Adipocyte (in vitro differentiated cells): ENCODE measurements at regions not wholly inside any gene's neighbourhood (a gene's known extent, or its start where the extent isn't known, plus 50 kb on each side); places are given as distances from the start of the nearest gene placed in this dataset.
A peak's percentile ranks its signal among the peaks of the same experiment; 100 is the strongest.

Experiments
- DNase-seq: peaks from one replicate; pipeline ENCODE4 v3.0.0-alpha.2; 2015; ENCODE audit warnings: low read depth
- H3K27me3 ChIP-seq: replicated peaks from 2 replicates; pipeline ENCODE4 v1.7.0; 2013; ENCODE audit warnings: mild to moderate bottlenecking, low read length, moderate library complexity; ENCODE audit not compliant: control insufficient read depth, insufficient read depth
- H3K36me3 ChIP-seq: 2 replicates; pipeline ENCODE4 v1.7.0; 2013; ENCODE audit warnings: low read length, mild to moderate bottlenecking, moderate library complexity; ENCODE audit not compliant: control insufficient read depth, insufficient read depth, severe bottlenecking
- H3K4me1 ChIP-seq: 2 replicates; pipeline ENCODE4 v1.7.0; 2013; ENCODE audit warnings: mild to moderate bottlenecking, low read length, moderate library complexity; ENCODE audit not compliant: control insufficient read depth, insufficient read depth
- H3K4me3 ChIP-seq: 2 replicates; pipeline ENCODE4 v1.7.0; 2013; ENCODE audit warnings: mild to moderate bottlenecking, low read length, moderate library complexity
- H3K9ac ChIP-seq: 2 replicates; pipeline ENCODE4 v1.7.0; 2013; ENCODE audit warnings: mild to moderate bottlenecking, low read length, moderate library complexity
- H3K9me3 ChIP-seq: 2 replicates; pipeline ENCODE4 v1.7.0; 2013; ENCODE audit warnings: mild to moderate bottlenecking, low read length, moderate library complexity; ENCODE audit not compliant: control insufficient read depth

DNA sequence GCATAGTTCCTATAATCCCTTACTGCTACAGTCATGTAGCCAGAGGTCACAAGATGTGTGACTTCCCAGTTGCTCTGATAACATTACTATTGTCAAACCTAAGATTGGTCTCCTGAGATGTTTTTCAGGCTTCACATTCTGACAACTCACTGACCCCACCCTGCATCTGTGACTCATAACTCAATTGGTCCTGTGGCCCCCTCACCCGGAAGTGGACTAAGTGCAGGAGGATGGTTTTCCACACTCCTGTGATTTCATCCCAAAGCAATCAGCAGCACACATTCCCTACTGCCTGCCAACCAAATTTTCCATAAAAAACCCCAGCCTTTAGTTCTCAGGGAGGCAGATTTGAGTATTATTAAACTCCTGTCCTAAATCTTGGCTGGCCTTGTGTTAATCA, 564.9 kb upstream of the ZNF385D start:
- H3K27me3 ChIP-seq = no peaks in the 10 kb centered on the region
- no peak overlapping the region for H3K9ac ChIP-seq
- no peak overlapping the region for H3K4me3 ChIP-seq
- H3K9me3 ChIP-seq = no peaks in the 10 kb centered on the region
- DNase-seq = no peak
- H3K36me3 ChIP-seq = no peaks in the 10 kb centered on the region
- peaks cover 5% of the 10 kb centered on the region for H3K4me1 ChIP-seq

DNA sequence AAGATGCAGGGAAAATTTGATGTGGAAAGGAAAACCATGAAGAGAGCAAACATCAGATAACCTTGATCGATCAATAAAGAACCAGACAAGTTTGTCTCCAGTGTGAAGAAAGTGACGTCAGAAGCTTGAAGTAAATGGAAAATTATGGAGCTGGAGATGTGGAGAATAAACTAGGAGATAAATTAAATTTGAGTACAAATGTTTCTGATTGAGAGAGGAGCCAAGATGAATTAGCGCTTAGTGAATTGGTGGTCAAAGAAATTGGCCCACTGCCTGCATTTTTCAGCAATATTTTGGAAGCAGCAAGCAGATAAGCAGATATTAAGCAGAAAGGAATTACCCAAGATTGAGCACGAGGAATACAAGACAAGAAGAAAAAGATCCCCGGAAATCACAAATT, 567.3 kb upstream of the ZNF385D start:
- Histone ChIP-seq H3K9ac (no peak overlapping the region), H3K4me1 (peaks cover 5% of the 10 kb centered on the region), H3K36me3 (no peaks in the 10 kb centered on the region), H3K4me3 (no peak overlapping the region), H3K9me3 (no peaks in the 10 kb centered on the region), H3K27me3 (no peaks in the 10 kb centered on the region)
- DNase-seq = no peak

GRCh38 chr3:22319446-22319845, 568.4 kb upstream of the ZNF385D start:
- Histone ChIP-seq H3K4me3 (no peak overlapping the region), H3K27me3 (no peaks in the 10 kb centered on the region), H3K36me3 (no peaks in the 10 kb centered on the region), H3K4me1 (peaks cover 5% of the 10 kb centered on the region), H3K9me3 (no peaks in the 10 kb centered on the region), H3K9ac (no peak overlapping the region)
- no peak for DNase-seq

DNA sequence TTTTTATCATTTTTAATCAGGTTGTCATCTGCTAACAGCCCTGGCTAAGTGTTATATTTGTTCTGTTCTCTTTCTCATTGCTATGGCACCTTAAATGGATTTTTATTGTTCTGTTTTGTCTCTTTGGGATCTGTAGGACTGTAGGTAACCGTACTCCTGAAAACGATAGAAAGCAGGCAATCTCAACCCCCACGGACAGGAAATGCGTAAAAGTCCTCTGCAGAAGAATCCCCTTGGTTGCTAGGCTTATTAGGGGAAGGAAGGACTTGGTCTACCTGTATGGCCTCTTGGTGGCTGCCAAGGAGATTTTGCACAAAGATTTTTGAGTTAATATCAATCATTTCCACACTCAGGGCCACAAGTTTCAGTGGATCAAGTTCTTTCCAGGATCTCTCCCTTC, 571.9 kb upstream of the ZNF385D start:
- H3K9me3 ChIP-seq = no peaks in the 10 kb centered on the region
- H3K27me3 ChIP-seq = no peaks in the 10 kb centered on the region
- H3K4me1 ChIP-seq = peaks cover 5% of the 10 kb centered on the region
- no peaks in the 10 kb centered on the region for H3K36me3 ChIP-seq
- H3K9ac ChIP-seq = no peak overlapping the region
- H3K4me3 ChIP-seq = no peak overlapping the region
- no peak for DNase-seq

DNA sequence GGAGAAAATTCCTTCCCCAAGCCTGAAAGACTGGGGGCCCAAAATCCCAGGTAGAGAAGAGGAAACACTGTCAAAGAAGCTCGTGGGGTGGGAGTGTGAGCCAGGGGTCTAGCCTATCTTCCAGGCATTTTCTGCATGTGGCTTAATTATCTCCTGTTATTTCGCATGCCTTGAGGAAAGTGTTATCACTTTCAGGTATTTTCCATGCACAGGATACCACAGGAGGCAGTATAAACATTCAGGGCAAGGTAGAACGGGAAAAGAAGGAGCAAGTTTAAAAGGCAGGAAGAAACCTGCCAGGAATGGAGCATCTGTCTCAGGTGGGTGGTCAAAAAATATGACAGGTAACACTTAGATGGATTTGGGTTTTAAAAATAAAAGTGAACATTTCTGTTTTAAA, 575.3 kb upstream of the ZNF385D start:
- Histone ChIP-seq H3K4me3 (no peak overlapping the region), H3K4me1 (no peaks in the 10 kb centered on the region), H3K27me3 (no peaks in the 10 kb centered on the region), H3K9me3 (no peaks in the 10 kb centered on the region), H3K36me3 (no peaks in the 10 kb centered on the region), H3K9ac (no peak overlapping the region)
- no peak for DNase-seq

DNA sequence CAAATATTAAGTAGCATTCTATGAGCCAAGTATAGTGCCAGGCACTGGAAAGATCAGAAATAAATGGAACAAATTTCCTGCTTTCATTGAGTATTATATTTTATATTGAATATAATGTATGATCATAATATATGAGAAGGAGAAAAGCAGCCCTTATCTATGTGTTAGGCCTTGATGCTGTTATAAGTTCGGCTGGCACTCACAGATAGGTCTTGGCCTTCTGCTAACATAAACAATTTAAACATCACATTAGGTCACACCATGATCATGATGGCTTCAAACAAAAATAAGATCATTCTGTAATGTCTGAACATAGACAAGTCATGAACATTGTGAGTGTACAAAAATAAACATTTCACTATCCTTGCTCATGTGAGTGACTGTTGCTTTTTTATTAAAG, 584.0 kb upstream of the ZNF385D start:
- no peaks in the 10 kb centered on the region for H3K36me3 ChIP-seq
- no peaks in the 10 kb centered on the region for H3K27me3 ChIP-seq
- H3K9ac ChIP-seq = no peak overlapping the region
- no peaks in the 10 kb centered on the region for H3K4me1 ChIP-seq
- no peak for DNase-seq
- no peaks in the 10 kb centered on the region for H3K9me3 ChIP-seq
- H3K4me3 ChIP-seq = no peak overlapping the region

- no peaks in the 10 kb centered on the region for H3K9me3 ChIP-seq
- no peaks in the 10 kb centered on the region for H3K27me3 ChIP-seq
- H3K9ac ChIP-seq = no peak overlapping the region
- DNase-seq = no peak
- no peaks in the 10 kb centered on the region for H3K4me1 ChIP-seq
- H3K4me3 ChIP-seq = no peak overlapping the region
- H3K36me3 ChIP-seq = no peaks in the 10 kb centered on the region
These were observed 598.3 kb upstream of the ZNF385D start for GRCh38 chr3:22349215-22349851.

DNA sequence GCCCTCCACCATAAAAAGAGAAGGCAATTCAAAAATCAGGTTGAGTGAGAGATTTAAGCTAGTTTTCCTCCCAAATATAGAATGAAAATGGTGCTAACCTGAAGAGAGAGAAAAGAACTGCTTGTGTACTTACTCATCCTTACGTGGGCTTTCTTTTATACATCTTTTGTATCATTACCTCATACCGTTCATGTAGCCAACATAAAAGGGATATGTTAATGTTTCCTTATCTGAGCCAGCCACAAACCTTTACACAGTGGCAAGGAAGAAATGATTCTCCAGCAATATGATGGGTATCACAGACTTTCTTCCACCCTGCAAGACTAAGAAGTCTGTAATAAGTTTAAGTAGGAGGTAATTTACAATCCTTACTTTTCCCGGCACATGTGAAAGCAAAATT, 600.8 kb upstream of the ZNF385D start:
- Histone ChIP-seq H3K36me3 (no peaks in the 10 kb centered on the region), H3K27me3 (no peaks in the 10 kb centered on the region), H3K4me1 (no peaks in the 10 kb centered on the region), H3K4me3 (no peak overlapping the region), H3K9ac (no peak overlapping the region), H3K9me3 (no peaks in the 10 kb centered on the region)
- no peak for DNase-seq

DNA sequence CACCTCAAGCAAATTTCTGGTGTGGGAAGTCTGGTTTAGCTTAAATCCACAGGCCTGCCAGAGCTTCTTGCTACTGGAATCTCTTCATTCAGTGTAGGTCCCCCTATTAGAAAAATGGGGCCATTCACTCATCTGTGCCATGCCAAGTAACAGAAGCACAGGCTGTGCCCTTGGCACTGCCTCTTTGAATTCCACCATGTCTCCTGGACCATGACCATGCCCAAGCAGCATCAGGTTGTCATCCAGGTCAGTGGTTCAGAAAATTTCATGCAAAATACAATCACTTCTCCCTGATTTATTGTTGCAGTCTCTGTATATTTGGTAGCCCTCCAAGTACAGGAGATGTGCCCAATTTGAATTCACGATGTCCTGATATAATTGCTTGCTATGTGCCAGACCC, 602.1 kb upstream of the ZNF385D start:
- H3K4me3 ChIP-seq = no peak overlapping the region
- no peaks in the 10 kb centered on the region for H3K27me3 ChIP-seq
- no peak for DNase-seq
- H3K36me3 ChIP-seq = no peaks in the 10 kb centered on the region
- H3K4me1 ChIP-seq = no peaks in the 10 kb centered on the region
- H3K9ac ChIP-seq = no peak overlapping the region
- H3K9me3 ChIP-seq = no peaks in the 10 kb centered on the region

DNA sequence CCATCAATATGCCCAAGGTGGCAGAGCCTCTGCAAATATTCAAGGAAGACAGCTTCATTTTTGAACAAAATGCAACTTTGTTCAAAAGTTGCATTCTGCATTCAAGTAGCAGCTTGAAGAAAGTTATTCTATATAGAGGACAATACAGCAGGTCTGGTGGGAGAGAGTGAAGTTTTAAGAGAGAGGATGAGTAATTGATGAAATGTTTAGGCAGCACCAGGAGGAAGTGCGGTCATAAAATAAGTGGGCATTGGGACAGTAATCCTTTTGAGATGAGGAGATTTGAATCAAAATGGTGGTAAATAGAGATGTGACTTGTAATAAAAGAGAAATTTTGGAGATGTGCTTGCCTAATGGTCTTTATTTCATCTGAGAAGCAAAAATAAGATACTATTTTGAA, 607.3 kb upstream of the ZNF385D start:
- Histone ChIP-seq H3K9me3 (no peaks in the 10 kb centered on the region), H3K27me3 (no peaks in the 10 kb centered on the region), H3K9ac (no peak overlapping the region), H3K4me3 (no peak overlapping the region), H3K36me3 (no peaks in the 10 kb centered on the region), H3K4me1 (peaks cover 14% of the 10 kb centered on the region)
- DNase-seq = no peak

GRCh38 chr3:22360164-22360563, 609.2 kb upstream of the ZNF385D start:
- Histone ChIP-seq H3K4me3 (no peak overlapping the region), H3K36me3 (no peaks in the 10 kb centered on the region), H3K4me1 (peaks cover 14% of the 10 kb centered on the region), H3K27me3 (no peaks in the 10 kb centered on the region), H3K9ac (no peak overlapping the region), H3K9me3 (no peaks in the 10 kb centered on the region)
- DNase-seq = no peak

DNA sequence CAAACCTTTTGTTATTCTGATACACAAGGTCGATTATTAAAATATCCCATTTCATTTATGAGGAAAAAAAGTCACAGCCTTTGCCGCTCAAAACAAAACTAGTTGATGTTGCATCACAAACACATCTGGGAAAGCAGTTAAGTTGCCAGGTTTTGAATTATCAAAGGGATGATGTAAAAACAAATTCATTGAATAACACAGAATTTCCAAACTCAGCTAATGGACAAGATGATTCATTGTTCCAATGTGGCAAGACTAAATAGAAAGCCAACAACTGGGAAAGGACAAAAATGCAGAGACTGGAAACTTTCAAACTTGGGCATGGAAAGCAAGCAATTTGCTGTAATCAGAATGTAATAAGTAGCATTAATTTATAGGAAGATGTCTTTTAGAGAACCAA, 610.0 kb upstream of the ZNF385D start:
- H3K4me3 ChIP-seq = peak overlapping the region; percentile 72
- no peaks in the 10 kb centered on the region for H3K36me3 ChIP-seq
- no peak for DNase-seq
- H3K4me1 ChIP-seq = peaks cover 14% of the 10 kb centered on the region
- no peaks in the 10 kb centered on the region for H3K27me3 ChIP-seq
- peak overlapping the region; percentile 58 for H3K9ac ChIP-seq
- H3K9me3 ChIP-seq = no peaks in the 10 kb centered on the region
